NCI-H2227 (cell line): ENCODE measurements at regions not wholly inside any gene's neighbourhood (a gene's known extent, or its start where the extent isn't known, plus 50 kb on each side); places are given as distances from the start of the nearest gene placed in this dataset.

Experiments
- DNase-seq: peaks from one replicate; lab custom pipeline; 2025; ENCODE audit not compliant: unreplicated experiment; lab: John Stamatoyannopoulos, UW

DNA sequence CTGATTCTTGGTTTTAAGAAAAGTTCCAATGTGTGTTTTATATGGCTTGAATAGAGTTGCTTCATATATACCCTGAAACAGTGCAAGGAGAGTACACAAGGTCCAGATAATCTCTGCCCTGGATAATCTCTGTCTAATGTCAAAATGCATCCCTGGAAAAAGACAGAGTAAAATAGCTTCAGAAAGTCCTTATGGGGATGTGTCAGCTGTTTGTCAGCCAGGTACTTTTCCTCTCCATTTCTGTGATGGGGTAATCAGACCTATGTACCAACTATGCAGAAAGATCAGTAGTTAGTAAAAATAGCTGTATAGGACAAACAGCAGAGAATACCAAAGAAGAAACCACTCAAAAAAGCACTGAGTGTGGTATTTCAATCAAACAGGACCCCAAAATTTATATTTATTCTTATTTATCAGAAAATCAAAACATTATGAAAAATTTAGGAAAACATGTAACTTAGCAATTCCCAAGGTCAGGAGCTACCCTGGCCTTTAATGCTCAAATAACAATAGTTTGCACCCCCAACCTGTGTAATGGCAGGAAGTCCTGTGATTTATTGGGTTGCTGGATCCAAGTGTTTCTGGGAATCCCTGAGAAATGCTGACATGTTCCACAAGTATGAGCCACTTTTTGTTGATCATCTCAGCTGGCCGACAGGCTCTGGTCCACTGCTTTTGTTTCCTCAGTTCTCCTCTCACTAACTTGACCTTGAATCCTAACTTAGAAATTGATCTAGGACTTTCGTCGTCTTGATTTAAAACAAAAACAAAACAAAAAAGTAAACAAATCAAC, 69.6 kb downstream of the MDH1 start:
- DNase-seq, result no peak

DNA sequence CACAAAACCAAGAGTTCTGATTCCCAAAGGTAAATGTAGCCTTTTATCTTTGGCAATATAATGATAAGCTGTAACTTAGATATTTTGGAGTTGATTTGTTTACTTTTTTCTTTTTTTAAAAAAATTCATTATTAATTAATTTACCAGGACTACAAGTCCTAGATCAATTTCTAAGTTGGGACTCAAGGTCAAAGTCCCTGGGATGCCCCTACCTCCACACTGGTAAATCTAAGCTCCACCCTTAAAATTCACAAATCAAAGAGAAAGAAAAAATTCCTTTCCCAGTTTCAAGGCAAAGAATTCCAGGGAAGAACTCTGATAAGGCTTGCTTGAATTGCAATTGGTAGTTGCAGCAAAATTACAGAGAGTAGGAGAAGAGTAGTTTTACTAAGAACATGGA, 71.3 kb downstream of the MDH1 start:
- no peak for DNase-seq

DNA sequence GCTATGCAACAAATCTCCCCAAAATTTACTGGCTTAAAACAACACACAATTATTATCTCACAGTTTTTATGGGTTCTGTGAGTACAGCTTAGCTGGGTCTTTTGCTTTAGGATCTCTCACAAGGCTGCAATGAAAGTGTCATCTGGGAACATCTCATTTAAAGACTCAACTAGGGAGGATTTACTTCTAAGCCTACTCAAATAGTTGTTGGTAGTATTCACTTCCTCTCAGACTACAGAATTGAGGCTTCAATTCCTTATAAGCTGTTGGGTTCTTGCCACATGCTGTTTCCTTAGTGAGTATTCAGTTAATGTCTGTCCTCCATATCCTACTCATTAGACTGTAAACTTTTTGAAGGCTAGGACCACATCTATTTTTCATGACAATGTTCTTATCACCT, 72.3 kb downstream of the MDH1 start:
- no peak for DNase-seq

DNA sequence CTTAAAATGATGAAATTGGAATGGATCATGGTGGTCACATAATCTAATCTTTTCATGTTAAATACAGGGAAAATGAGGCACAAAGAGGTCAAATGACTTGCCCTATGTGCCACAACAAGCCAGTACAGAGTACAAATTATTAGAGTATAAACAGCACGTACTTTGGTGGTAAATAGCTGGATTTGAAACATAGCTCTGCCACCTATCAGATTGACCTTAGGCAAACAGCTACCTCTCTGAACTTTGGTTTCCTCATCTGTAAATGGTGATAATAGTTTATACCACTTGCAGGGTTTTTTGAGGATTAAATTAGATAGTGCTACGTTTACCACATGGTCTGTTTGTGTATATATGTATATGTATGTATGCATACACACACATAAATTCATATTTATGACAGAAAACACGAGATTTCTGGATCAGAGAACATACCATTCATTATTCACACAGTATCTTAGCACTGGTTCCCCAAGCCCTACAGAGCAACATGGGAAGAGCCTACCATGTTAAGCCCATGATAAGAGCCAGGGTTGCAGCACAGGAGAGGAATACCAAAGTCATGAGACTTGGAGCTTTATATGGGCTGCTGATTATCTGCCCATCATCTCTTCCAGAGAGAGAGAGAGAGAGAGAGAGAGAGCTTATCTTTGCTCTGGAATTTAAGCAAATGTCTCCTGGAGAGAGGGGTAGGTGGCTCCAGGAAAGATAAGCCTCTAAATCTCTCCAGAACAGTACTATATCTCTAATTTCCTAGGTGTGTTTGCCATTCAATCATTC, 73.5 kb downstream of the MDH1 start:
- no peak for DNase-seq

DNA sequence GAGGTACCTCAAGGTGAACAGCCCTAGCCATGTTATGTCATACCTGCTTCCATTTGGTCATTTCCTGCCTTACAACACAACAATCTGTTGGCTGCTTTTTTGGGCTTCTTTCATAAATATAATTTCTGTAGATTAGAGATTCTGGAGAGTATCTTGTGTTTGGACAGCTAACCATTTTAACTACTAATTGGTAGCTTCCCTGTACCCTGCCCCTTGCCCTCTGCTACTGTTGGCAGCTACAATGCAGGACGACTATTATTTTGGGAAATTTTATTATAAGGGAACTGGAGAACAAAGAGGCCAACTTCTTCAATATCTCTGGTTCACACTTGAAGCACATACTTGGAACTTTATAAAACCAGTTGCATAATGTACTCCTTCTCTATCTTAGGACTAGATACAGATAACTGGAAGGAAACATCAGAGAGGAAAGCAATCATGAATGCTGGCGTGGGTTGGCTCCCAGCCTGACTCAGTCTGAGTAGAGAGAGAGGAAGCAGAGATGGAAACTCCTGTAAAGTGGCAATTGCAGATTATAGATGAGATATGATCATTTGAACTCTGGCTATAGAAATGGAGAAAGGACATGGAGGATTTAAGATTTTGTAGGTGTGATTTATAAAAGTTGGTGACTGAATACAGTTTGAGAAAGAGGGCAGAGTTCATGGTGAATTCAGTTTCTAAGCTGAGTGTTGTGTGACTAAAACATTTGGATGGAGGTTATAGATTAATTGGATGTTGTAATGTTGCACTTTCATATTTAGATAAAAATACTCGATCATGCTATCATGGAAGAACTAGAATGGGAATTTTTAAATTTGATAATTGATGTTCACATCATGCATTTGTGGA, 74.5 kb downstream of the MDH1 start:
- no peak for DNase-seq

DNA sequence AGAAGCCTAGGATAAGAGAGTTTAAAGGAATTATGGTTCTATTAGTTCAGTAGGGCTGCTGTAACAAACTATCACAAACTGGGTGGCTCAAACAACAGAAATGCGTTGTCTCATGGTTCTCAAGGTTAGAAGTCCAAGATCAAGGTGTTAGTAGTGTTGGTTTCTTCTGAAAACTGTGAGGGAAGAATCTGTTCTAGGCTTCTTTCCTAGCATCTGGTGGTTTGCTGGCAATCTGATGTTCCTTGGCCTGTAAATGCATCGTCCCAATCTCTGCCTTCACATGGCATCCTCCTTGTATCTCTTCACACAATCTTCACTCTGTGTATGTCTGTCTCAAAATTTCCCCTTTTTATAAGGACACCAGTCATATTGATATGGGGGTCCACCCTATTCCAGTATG, 76.3 kb downstream of the MDH1 start:
- no peak for DNase-seq

DNA sequence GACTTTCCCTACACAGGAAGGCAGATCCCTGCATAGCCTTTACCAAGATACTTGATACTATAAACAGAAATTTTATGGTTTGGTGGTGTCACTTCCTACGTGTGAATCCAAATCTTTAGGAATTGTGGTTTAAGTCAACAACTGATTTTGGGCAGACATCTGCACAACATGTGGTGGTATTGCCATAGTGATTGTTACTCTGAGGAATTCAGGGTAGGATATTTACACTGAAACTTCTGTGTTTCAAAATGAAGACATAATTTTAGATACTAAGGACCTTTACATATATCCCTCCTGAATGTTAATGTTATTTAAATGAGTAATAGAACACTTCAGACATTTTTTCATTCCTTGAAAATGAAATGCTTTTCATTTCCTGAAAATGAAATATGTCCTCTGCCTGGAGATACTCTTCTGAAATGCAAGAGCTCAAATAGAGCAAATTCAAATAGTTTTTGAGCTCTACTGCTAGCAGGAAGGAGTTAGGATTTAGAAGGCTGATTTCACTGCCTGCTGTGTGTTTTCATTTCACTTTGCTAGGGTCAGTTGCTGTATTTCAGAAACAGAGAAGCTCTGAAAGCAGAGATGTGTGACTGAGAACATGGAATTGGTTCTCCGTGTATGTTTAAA, 77.2 kb downstream of the MDH1 start:
- no peak for DNase-seq

DNA sequence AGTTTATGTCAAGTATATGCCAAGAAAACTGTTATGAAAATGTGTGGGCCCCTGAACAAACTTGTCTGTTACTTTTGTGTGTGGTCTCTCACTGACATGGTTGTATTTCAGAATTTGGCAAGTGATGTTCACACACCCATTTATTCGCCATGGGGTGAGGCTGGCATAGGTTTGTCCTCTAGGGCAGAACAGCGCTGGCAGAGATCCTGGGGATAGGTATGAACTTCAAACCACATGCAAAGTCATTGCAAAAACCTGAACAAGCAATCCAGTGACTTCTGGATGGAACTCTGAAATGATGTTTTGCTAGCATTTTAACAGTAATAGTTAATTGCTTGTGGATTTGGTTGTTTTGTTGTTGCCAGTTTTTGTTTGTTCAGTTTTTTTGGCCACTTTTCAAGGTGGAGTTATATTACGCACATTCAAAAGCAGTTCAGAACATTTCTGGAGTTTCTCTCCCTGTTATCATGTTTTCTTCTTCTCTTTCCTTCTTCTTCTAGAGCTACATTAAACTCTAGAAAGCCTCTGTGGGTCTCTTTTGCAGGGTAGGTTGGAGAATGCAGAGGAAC, 78.5 kb downstream of the MDH1 start:
- no peak for DNase-seq

DNA sequence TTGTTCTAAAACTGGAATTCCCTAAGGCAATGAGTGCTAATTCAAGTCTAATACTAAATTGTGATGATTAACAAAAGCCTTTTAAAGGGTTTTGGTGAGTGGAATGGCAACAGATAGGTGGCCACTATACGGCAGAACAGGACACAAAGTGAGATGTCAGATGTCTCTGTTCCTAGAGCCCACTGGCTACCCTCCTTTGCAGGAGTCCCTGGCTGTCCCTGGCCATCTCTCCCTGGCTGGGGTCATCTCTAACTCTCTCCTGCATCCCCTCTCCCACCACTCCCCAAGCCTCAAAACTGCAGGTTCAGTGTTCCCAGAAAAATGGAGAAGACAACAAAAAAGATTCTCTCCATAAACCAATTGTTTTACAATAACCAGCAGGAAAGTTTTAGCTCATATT, 79.2 kb downstream of the MDH1 start:
- DNase-seq, result no peak

DNA sequence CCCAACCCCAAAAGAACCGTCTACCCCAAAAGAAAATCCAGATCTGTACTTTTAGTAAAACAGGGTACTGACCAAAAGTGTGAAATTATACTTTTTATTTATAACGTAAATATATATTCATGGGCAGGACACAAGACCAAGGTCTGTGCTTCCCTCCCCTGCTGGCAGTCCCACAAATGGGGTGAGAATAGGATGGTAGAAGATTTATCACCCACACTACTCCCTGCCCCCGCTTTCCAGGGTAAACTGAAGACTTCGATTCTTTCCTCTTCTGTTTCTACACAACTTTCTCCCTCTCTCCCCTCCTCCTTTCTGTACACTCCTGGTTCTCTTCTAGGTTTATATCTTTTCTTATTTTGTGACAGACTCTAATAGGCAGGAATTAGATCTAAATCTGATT, 79.7 kb downstream of the MDH1 start:
- DNase-seq, result no peak

DNA sequence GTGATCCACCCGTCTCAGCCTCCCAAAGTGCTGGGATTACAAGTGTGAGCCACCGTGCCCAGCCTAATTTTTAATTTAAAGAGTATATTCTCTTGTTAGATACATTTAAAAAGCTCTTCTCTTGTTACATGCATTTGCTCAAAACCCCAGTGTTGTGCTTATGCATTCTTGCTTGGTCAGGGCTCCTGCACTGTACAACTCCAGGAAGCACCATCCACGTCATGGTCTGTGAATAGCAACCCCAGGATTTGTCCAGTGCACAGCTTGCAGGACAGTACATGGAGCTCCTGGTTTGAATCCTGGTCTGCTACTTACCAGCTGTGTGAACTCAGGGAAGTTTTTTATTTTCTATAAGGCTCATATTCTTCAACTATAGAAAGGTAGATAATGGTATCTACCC, 80.8 kb downstream of the MDH1 start:
- no peak for DNase-seq

DNA sequence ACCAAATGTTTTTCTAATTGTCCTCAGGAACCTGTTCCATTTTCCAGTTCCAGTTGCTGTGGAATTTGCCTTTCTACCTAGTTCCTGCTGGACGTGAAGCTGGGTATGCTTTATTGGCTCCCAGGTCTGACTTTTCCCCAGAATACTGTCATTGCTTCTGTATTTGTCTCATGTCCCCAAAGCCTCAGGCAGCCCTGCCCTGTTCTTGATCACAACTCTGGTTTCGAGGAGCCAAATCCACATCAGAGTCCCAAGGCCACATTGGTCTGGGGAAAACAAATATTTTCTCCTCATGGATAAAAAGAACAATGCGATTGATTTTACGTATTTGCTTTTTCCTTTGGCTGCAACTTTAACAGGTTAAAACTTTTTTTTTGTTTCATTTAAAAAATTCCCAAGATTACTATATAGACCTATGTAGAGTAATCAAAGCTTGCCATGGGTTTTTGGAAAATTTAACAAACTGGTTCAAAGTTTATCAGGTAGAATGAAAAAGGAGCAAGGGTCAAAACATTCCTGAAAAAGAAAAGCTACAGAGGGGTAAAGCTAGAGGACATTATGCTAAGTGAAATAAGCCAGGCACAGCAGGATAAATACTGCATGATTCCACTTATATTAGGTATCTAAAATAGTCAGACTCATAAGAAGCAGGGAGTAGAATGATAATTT, 85.2 kb downstream of the MDH1 start:
- no peak for DNase-seq

DNA sequence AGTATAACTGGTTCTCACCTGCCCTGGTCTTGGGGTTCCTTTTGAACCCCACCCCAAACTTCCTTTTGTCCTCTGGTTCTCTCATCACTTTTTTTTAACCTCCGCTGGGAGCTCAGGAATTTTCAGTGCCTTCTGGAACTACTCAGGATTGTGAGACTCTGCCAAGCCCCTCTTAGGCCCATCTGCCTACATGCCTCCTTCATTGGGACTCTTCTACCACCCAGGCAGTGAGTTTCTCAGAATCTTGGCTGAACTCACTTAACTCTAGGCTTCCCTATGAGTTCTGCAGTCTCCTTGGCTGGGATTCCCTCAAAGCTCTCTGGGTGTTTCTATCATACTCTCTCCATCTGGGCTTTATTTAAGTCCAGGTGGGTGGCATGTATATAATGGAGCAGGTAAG, 86.3 kb downstream of the MDH1 start:
- DNase-seq, result no peak

DNA sequence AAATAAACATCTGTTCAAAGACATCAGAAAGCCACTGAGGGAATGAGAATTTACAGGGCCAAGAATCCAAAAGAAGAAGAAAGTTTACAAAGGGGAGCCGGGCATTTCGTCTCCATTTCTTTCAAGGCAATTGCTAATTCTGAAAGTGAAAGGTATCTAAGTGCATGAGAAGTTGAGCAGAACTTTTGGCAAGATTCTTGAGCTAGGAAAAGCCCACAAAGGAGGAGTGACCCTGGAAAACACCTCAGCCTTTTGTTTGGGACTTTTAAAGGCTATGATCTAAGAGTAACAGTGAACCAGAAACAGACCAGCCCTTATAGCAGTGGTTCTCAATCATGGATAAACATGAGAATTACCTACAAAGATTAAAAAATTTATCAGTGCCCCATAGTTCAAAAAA, 87.4 kb downstream of the MDH1 start:
- DNase-seq, result no peak

DNA sequence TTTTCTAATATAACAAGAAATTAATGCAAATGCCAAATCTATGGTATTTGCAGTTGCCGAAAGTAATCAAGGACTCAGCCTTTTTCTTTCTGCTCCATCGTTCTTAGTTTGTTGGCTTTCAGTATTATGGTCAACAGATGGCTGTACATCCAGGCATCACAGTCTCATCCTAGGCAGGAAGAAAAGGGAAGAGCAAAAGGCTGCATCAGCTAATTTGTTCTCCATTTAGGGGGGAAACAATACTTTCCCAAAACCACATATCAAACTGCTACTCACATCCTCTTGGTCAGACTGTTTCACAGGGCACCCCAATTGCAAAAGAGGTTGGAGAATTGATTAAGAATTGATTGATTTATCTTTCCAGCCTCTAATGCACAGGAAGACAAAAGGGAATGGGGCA, 89.3 kb downstream of the MDH1 start:
- DNase-seq, result no peak

DNA sequence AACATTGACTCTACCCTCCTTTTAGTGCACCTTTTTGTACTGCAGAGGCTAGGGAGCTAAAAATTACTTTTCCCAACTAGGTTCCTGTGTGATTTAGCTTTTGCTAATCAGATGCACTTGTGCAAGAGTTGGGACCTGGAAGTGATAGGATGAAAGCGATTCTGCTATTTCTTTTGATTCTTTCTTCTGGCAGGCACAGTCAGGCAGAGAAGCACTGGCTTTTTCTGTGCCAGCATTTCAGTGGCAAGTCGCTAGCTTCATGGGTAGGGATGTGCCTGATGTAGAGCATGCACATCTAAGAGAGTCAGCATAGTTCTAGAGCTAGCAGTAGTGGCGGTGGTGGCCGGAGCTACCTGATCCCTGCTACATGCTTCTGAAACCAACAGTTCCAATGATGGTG, 89.8 kb downstream of the MDH1 start:
- no peak for DNase-seq

DNA sequence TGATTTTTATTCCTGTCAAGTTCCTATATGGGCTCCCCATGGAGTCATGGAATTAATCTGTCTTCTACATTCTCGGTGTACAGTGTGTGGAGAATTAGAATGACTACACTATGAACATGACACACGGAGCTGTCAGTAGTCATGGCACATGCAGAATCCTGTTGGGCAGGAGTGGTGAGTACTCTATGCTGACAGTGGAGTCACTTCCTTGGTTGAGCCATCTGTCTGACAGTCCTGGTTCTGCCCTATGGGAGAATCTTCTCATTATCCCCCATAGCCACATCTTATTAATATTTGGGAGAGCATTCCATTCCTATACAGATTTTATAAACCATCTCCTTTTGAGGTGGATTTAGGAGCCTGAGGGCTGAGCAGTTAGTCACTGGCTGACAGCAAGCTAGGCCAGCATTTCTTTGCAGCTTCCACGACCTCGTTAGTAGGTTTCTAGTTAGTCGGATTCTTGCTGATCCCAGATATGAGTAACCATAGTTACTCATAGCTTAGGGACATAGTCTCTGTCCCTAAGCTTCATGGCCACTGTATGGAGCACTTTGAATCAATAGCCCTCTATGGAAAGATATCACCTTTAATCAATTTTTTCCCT, 90.6 kb downstream of the MDH1 start:
- no peak for DNase-seq

DNA sequence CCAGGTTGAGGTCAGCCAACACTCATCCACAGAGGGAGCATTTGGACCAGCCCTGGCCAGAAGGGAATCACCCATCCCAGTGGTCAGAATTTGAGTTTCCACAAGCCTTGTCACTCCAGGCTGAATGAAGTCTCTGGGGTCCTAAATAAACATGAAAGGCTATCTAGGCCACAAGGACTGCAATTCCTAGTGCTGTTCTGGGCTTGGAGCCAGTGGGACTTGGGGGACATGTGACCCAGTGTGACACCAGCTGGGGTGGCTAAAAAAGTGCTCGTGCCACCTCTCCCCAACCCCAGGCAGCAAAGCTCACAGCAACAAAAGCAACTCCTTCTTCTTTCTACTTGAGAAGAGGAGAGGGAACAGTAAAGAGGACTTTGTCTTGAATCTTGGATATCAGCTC, 91.7 kb downstream of the MDH1 start:
- DNase-seq, result no peak

DNA sequence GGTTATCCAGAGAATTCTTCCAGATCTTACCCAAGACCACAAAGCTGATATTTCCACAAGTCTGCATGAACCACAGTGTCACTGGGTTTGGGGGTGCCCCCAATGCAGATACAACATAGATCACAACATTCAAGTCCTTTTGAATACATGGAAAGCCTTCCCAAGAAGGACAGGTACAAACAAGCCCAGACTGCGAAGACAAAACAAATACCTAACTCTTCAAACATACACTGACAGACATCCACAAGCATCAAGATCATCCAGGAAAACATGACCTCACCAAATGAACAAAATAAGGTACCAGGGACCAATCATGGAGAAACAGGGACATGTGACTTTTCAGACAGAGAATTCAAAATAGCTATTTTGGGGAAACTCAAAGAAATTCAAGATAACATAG, 93.1 kb downstream of the MDH1 start:
- DNase-seq, result no peak

DNA sequence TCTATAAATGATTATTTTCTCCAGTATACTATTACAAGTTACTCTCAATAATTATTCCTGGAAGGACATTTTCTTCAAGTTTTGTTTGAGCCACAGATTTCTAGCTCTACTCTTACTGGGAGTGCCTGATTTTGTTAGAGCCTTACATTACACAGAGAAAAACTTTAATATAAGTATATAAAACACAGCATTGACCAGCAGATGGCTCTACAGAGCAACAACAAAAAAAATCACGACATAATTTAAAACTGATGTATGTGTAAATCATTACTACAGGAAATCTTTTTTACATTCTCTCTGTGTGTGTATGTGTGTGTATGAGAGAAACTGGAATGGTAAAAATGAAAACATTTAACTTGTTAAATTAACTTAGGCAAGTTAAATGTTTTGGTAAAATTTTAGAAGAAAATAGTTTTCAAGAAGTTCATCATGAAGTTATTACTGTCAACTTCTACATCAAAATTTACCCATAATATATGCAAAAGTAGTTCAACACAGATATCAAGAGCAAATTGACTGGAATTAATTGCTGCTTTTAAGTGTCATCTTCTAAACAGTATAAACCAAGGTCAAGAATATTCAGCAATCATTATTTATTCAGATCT, 103.3 kb downstream of the MDH1 start:
- peak; percentile 51 for DNase-seq
